IPS-NIHi7 (cell line): ENCODE measurements at regions not wholly inside any gene's neighbourhood (a gene's known extent, or its start where the extent isn't known, plus 50 kb on each side); places are given as distances from the start of the nearest gene placed in this dataset.
"Not testable (repeated sequence)": the region's sequence is repeated elsewhere in the genome, so short reads cannot be mapped to it uniquely, and the experiment has no call there.

Experiments
- DNase-seq: peaks from one replicate; pipeline ENCODE4 v3.0.0; 2012; ENCODE audit warnings: mixed read lengths; ENCODE audit errors: extremely low spot score

- not testable (repeated sequence) for DNase-seq
Measured at GRCh38 chr11:67768001-67768730, 93.7 kb upstream of the ALDH3B2 start.

GRCh38 chr11:67761211-67761610 is 86.8 kb upstream of the ALDH3B2 start:
- DNase-seq, result not testable (repeated sequence)

GRCh38 chr11:67759321-67759720 is 84.9 kb upstream of the ALDH3B2 start:
- DNase-seq, result not testable (repeated sequence)

- not testable (repeated sequence) for DNase-seq
Measured at GRCh38 chr11:67758467-67758866, 84.0 kb upstream of the ALDH3B2 start.

- DNase-seq, result not testable (repeated sequence)
Measured at GRCh38 chr11:67758009-67758408, 83.6 kb upstream of the ALDH3B2 start.

GRCh38 chr11:67753820-67754219 is 79.4 kb upstream of the ALDH3B2 start:
- not testable (repeated sequence) for DNase-seq

- DNase-seq, result no peak
Measured at GRCh38 chr11:67745181-67745726, 70.8 kb upstream of the ALDH3B2 start.

GRCh38 chr11:67744231-67744630 is 69.8 kb upstream of the ALDH3B2 start:
- DNase-seq, result not testable (repeated sequence)

GRCh38 chr11:67738231-67738630 is 63.8 kb upstream of the ALDH3B2 start:
- DNase-seq, result not testable (repeated sequence)

GRCh38 chr11:67737562-67738080 is 63.2 kb upstream of the ALDH3B2 start:
- not testable (repeated sequence) for DNase-seq

GRCh38 chr11:67732045-67732787 is 57.8 kb upstream of the ALDH3B2 start:
- DNase-seq, result peak; percentile 58

GRCh38 chr11:67731583-67731982 is 57.2 kb upstream of the ALDH3B2 start:
- peak; percentile 10 for DNase-seq

- not testable (repeated sequence) for DNase-seq
Measured at GRCh38 chr11:67728163-67728571, 53.7 kb upstream of the ALDH3B2 start.

- DNase-seq, result not testable (repeated sequence)
Measured at GRCh38 chr11:67727066-67728040, 52.9 kb upstream of the ALDH3B2 start.
